ENCODE measurements at regions not wholly inside any gene's neighbourhood (a gene's known extent, or its start where the extent isn't known, plus 50 kb on each side); places are given as distances from the start of the nearest gene placed in this dataset.

DNA sequence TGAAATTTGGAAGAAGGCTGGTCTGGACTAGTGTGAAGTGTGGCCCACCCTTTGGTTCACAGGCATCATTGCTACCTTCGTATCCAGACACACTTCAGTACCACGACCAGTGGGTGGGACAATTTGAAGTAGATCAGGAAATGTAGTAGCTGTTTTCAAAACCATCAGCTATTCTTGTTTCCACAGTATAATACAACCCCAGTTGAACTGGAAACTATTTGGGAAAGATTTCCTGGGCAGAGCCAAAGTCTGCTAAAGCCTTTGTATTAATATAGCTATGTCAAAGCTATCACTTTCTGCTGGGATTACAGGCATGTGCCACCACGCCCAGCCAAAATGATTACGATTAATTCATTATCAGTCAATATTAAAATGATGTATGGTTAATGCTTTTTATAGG, 298.8 kb upstream of the RASGRP1 start:
- Histone ChIP-seq H3K4me1 (ENCODE audit: control insufficient read depth, low read length) (no peaks in the 10 kb centered on the region), H3K4me3 (ENCODE audit: low read length) (no peak overlapping the region), H4K20me1 (ENCODE audit: control insufficient read depth, insufficient read depth, low read depth, low read length) (no peaks in the 10 kb centered on the region), H3F3A (ENCODE audit: control insufficient read depth, insufficient read depth) (no peaks in the 10 kb centered on the region), H3K4me2 (ENCODE audit: low read length) (no peak overlapping the region), H3K27ac (ENCODE audit: low read depth, low read length) (no peak overlapping the region), H3K9me3 (ENCODE audit: control insufficient read depth, insufficient read depth, low read length) (no peaks in the 10 kb centered on the region), H3K9me2 (replicated peaks; ENCODE audit: control insufficient read depth, low read length) (no peaks in the 10 kb centered on the region), H3K36me3 (ENCODE audit: control insufficient read depth, low read length) (no peaks in the 10 kb centered on the region), H3K27me3 (ENCODE audit: control insufficient read depth, low read length) (0 out of 2 replicates have a peak, but pooled peaks cover 3% of the 10 kb centered on the region), H3K79me2 (ENCODE audit: control insufficient read depth, low read length) (no peaks in the 10 kb centered on the region)
- TF ChIP-seq, protein P1, sequence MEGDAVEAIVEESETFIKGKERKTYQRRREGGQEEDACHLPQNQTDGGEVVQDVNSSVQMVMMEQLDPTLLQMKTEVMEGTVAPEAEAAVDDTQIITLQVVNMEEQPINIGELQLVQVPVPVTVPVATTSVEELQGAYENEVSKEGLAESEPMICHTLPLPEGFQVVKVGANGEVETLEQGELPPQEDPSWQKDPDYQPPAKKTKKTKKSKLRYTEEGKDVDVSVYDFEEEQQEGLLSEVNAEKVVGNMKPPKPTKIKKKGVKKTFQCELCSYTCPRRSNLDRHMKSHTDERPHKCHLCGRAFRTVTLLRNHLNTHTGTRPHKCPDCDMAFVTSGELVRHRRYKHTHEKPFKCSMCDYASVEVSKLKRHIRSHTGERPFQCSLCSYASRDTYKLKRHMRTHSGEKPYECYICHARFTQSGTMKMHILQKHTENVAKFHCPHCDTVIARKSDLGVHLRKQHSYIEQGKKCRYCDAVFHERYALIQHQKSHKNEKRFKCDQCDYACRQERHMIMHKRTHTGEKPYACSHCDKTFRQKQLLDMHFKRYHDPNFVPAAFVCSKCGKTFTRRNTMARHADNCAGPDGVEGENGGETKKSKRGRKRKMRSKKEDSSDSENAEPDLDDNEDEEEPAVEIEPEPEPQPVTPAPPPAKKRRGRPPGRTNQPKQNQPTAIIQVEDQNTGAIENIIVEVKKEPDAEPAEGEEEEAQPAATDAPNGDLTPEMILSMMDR (IDR thresholded peaks at IDR 0.05; ENCODE audit: low read depth, low read length, poor library complexity, severe bottlenecking) = no peak
- TF ChIP-seq EZH2phosphoT487 (IDR thresholded peaks at IDR 0.05; ENCODE audit: borderline replicate concordance, low read length) = no peak

DNA sequence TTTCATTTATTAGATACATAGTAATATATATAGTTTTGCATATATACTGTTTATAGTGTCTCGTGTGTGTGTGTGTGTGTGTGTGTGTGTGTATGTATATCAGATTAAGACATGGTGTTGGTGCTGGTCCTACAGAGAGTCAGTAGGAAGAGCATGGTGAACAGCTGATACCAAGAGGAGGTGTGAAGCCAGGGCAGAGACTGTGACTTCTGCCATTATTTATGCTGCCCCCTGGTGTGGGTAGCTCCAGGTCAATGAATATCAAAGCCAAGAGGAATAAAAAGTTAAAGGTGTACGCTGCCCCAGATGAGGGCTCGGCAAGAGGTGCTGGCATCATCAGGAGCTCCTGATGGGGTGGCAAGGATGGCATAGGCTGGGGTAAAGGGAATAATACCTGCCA, 299.5 kb upstream of the RASGRP1 start:
- Histone ChIP-seq H3F3A (ENCODE audit: control insufficient read depth, insufficient read depth) (no peaks in the 10 kb centered on the region), H3K9me3 (ENCODE audit: control insufficient read depth, insufficient read depth, low read length) (no peaks in the 10 kb centered on the region), H3K27ac (ENCODE audit: low read depth, low read length) (no peak overlapping the region), H3K4me3 (ENCODE audit: low read length) (no peak overlapping the region), H3K4me2 (ENCODE audit: low read length) (no peak overlapping the region), H3K79me2 (ENCODE audit: control insufficient read depth, low read length) (no peaks in the 10 kb centered on the region), H3K36me3 (ENCODE audit: control insufficient read depth, low read length) (no peaks in the 10 kb centered on the region), H3K27me3 (ENCODE audit: control insufficient read depth, low read length) (0 out of 2 replicates have a peak, but pooled peaks cover 3% of the 10 kb centered on the region), H3K4me1 (ENCODE audit: control insufficient read depth, low read length) (no peaks in the 10 kb centered on the region), H3K9me2 (replicated peaks; ENCODE audit: control insufficient read depth, low read length) (no peaks in the 10 kb centered on the region), H4K20me1 (ENCODE audit: control insufficient read depth, insufficient read depth, low read depth, low read length) (no peaks in the 10 kb centered on the region)
- TF ChIP-seq, protein P1 (IDR thresholded peaks at IDR 0.05; ENCODE audit: low read depth, low read length, poor library complexity, severe bottlenecking) = no peak
- TF ChIP-seq EZH2phosphoT487 (IDR thresholded peaks at IDR 0.05; ENCODE audit: borderline replicate concordance, low read length) = no peak

DNA sequence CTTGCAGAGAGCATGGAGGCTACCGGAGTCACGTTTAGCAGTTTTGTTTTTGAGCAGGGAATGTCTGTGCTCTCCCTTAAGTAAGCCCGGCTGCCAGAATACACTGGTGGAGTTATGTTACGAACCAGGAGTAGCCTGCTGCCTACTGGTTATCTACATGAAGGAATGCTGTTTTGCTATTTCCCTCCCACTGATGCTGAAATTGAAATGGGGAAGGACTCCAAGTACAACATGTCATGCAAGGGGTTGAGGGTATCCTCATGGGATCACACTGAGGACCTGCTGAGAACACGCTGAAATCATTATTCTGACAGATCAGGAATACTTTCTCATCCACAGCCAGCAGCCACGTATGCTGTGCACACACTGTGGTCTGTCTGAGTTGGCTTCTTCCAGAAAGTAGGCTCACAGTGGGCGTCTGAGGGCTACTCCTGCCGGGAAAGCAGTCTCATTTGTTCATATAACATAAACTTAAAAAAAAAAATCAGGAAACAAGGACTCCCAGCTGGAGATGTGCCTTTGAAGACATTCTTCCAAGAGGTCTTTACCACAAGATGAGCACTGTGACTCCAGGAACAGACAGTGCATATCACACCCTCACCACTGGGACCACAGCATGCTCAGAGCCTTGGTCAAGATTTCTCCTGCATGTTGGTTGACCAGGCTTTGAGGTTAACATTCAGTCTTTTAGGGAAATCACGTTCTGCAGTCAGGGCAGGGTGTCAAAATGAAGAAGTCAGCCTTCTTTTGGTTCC, 300.4 kb upstream of the RASGRP1 start:
- Histone ChIP-seq H3K27ac (ENCODE audit: low read depth, low read length) (no peak overlapping the region), H3K27me3 (ENCODE audit: control insufficient read depth, low read length) (0 out of 2 replicates have a peak, but pooled peaks cover 3% of the 10 kb centered on the region), H3F3A (ENCODE audit: control insufficient read depth, insufficient read depth) (no peaks in the 10 kb centered on the region), H3K9me2 (replicated peaks; ENCODE audit: control insufficient read depth, low read length) (no peaks in the 10 kb centered on the region), H3K4me3 (ENCODE audit: low read length) (no peak overlapping the region), H3K36me3 (ENCODE audit: control insufficient read depth, low read length) (no peaks in the 10 kb centered on the region), H3K9me3 (ENCODE audit: control insufficient read depth, insufficient read depth, low read length) (no peaks in the 10 kb centered on the region), H4K20me1 (ENCODE audit: control insufficient read depth, insufficient read depth, low read depth, low read length) (no peaks in the 10 kb centered on the region), H3K4me2 (ENCODE audit: low read length) (no peak overlapping the region), H3K79me2 (ENCODE audit: control insufficient read depth, low read length) (no peaks in the 10 kb centered on the region), H3K4me1 (ENCODE audit: control insufficient read depth, low read length) (no peaks in the 10 kb centered on the region)
- TF ChIP-seq EZH2phosphoT487 (IDR thresholded peaks at IDR 0.05; ENCODE audit: borderline replicate concordance, low read length) = no peak
- TF ChIP-seq, protein P1 (IDR thresholded peaks at IDR 0.05; ENCODE audit: low read depth, low read length, poor library complexity, severe bottlenecking) = no peak
